KMS-11 (cell line): ENCODE measurements at regions not wholly inside any gene's neighbourhood (a gene's known extent, or its start where the extent isn't known, plus 50 kb on each side); places are given as distances from the start of the nearest gene placed in this dataset.
"Not testable (repeated sequence)": the region's sequence is repeated elsewhere in the genome, so short reads cannot be mapped to it uniquely, and the experiment has no call there.

Experiments
- H2AFZ ChIP-seq: fragments of 200-600 bp; sonication (generic); 2 replicates; pipeline ENCODE4 v1.6.1; 2016; ENCODE audit warnings: antibody characterized with exemption, mixed run types, low read depth
- H3K27ac ChIP-seq: fragments of 200-600 bp; sonication (generic); 2 replicates; pipeline ENCODE4 v1.6.1; 2016; ENCODE audit warnings: mild to moderate bottlenecking, mixed run types
- H3K27me3 ChIP-seq: fragments of 200-600 bp; sonication (generic); 2 replicates; pipeline ENCODE4 v1.6.1; 2017; ENCODE audit warnings: mild to moderate bottlenecking, low read depth, mixed run types, moderate library complexity; ENCODE audit not compliant: insufficient read depth
- H3K36me3 ChIP-seq: fragments of 200-600 bp; sonication (generic); 2 replicates; pipeline ENCODE4 v1.6.1; 2017; ENCODE audit warnings: mild to moderate bottlenecking, mixed run types; ENCODE audit not compliant: insufficient read depth
- H3K4me1 ChIP-seq: fragments of 200-600 bp; sonication (generic); 2 replicates; pipeline ENCODE4 v1.6.1; 2016; ENCODE audit warnings: mild to moderate bottlenecking, low read depth, mixed run types; ENCODE audit not compliant: poor library complexity, severe bottlenecking
- H3K4me2 ChIP-seq: fragments of 200-600 bp; sonication (generic); 2 replicates; pipeline ENCODE4 v1.7.0; 2016; ENCODE audit warnings: mild to moderate bottlenecking, mixed run types
- H3K4me3 ChIP-seq: fragments of 200-600 bp; sonication (generic); IDR thresholded peaks from 2 replicates; pipeline ENCODE4 v1.6.1; 2017; ENCODE audit warnings: low read depth, low read length, mixed read lengths; ENCODE audit not compliant: insufficient read depth
- H3K79me2 ChIP-seq: fragments of 200-600 bp; sonication (generic); 2 replicates; pipeline ENCODE4 v1.6.1; 2016; ENCODE audit warnings: low read depth, mixed run types; ENCODE audit not compliant: insufficient read depth
- H3K9ac ChIP-seq: fragments of 200-600 bp; sonication (generic); 2 replicates; pipeline ENCODE4 v1.6.1; 2016; ENCODE audit warnings: mild to moderate bottlenecking, mixed run types
- H4K20me1 ChIP-seq: fragments of 200-600 bp; sonication (generic); 2 replicates; pipeline ENCODE4 v1.6.1; 2016; ENCODE audit warnings: mild to moderate bottlenecking, mixed run types; ENCODE audit not compliant: insufficient read depth
- TF ChIP-seq, protein P1 (sequence below): fragments of 200-600 bp; sonication (generic); conservative IDR thresholded peaks from 2 replicates; pipeline ENCODE4 v1.6.1; 2017; ENCODE audit warnings: low read depth, mild to moderate bottlenecking, antibody characterized with exemption, low read length, moderate library complexity, mixed read lengths

DNA sequence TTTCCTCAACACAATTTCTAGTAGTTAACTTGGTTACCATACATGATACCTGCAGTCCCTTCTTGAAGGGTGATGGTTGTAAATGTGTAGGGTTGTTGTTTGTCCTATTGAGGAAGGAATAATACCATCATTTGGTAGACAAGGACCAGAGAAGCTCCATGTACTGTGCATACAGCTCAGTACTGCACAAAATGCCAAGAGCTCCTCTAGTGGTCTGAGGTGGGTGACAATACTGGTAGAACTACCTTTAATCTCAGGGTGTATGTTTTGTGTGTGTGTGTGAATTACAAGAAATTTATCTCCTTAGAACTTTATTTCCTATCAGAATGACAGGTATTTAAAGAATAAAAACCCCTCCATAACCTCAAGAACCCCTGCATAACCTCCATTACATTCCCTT lies 575.3 kb downstream of the TMTC2 start:
- Histone ChIP-seq H2AFZ (no peak overlapping the region), H3K9ac (no peak overlapping the region), H3K4me1 (no peaks in the 10 kb centered on the region), H3K4me2 (no peak overlapping the region), H4K20me1 (no peaks in the 10 kb centered on the region), H3K27me3 (no peaks in the 10 kb centered on the region), H3K79me2 (no peaks in the 10 kb centered on the region), H3K4me3 (no peak overlapping the region), H3K27ac (no peak overlapping the region), H3K36me3 (no peaks in the 10 kb centered on the region)
- TF ChIP-seq, protein P1, sequence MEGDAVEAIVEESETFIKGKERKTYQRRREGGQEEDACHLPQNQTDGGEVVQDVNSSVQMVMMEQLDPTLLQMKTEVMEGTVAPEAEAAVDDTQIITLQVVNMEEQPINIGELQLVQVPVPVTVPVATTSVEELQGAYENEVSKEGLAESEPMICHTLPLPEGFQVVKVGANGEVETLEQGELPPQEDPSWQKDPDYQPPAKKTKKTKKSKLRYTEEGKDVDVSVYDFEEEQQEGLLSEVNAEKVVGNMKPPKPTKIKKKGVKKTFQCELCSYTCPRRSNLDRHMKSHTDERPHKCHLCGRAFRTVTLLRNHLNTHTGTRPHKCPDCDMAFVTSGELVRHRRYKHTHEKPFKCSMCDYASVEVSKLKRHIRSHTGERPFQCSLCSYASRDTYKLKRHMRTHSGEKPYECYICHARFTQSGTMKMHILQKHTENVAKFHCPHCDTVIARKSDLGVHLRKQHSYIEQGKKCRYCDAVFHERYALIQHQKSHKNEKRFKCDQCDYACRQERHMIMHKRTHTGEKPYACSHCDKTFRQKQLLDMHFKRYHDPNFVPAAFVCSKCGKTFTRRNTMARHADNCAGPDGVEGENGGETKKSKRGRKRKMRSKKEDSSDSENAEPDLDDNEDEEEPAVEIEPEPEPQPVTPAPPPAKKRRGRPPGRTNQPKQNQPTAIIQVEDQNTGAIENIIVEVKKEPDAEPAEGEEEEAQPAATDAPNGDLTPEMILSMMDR = no peak

- H3K4me2 ChIP-seq, H3K27ac ChIP-seq, H3K9ac ChIP-seq, H2AFZ ChIP-seq, H4K20me1 ChIP-seq, H3K79me2 ChIP-seq, H3K4me1 ChIP-seq, H3K36me3 ChIP-seq, H3K27me3 ChIP-seq, H3K4me3 ChIP-seq: not testable (repeated sequence)
Observed at GRCh38 chr12:83260126-83260525, 573.4 kb downstream of the TMTC2 start.

DNA sequence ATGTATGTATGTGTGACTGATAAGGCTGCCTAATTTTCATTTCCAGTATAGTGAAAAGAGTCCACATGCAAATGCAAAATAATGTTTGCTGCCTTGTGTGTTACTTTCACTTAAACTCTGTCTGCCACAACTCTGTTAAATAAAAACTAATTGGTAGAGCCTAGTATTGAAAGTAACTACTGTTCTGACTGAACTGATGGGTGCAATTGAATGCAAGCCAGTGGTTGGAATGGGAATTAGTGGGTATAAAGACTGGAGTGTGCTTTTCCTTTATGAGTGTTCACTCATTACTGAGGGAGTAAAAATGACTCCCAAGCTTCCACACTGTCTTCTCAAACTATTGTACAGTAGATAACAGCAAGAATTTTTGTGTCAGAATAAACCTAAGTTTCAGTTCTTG lies 571.0 kb downstream of the TMTC2 start:
- Histone ChIP-seq H3K27ac (no peak overlapping the region), H3K36me3 (no peaks in the 10 kb centered on the region), H3K4me1 (no peaks in the 10 kb centered on the region), H3K79me2 (no peaks in the 10 kb centered on the region), H3K9ac (no peak overlapping the region), H4K20me1 (no peaks in the 10 kb centered on the region), H3K4me2 (no peak overlapping the region), H2AFZ (no peak overlapping the region), H3K4me3 (no peak overlapping the region), H3K27me3 (no peaks in the 10 kb centered on the region)
- TF ChIP-seq, protein P1 = no peak

DNA sequence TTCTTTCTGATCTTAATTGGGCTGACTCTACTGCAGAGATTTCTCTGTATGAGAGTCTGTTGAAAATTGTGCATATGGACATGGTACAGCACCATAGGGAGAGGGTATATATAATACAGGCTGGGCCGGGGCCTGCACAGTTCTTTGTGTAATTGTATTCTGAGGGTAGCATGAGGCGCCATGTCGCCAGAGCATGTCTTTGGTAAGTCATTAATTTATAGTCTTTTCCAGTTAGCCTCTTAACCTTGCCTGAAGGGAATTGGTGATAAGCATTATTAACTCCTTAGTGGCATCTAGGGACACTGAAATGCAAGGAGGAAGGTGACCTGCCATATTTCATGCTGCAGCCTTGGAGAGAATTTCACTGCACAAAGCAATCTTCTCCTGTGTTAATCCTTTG lies 569.9 kb downstream of the TMTC2 start:
- H3K36me3 ChIP-seq = no peaks in the 10 kb centered on the region
- no peaks in the 10 kb centered on the region for H3K27me3 ChIP-seq
- TF ChIP-seq, protein P1 = no peak
- H3K4me1 ChIP-seq = no peaks in the 10 kb centered on the region
- H3K79me2 ChIP-seq = no peaks in the 10 kb centered on the region
- no peak overlapping the region for H3K27ac ChIP-seq
- H3K9ac ChIP-seq = no peak overlapping the region
- H3K4me3 ChIP-seq = no peak overlapping the region
- H3K4me2 ChIP-seq = no peak overlapping the region
- H4K20me1 ChIP-seq = no peaks in the 10 kb centered on the region
- no peak overlapping the region for H2AFZ ChIP-seq

GRCh38 chr12:83250866-83251265 lies 564.2 kb downstream of the TMTC2 start:
- Histone ChIP-seq H3K36me3 (no peaks in the 10 kb centered on the region), H3K27ac (no peak overlapping the region)

More at GRCh38 chr12:83250866-83251265, 564.2 kb downstream of the TMTC2 start:
- H2AFZ ChIP-seq = no peak overlapping the region
- no peaks in the 10 kb centered on the region for H3K79me2 ChIP-seq
- no peak overlapping the region for H3K4me2 ChIP-seq
- H3K4me3 ChIP-seq = no peak overlapping the region
- no peaks in the 10 kb centered on the region for H4K20me1 ChIP-seq
- H3K9ac ChIP-seq = no peak overlapping the region
- H3K27me3 ChIP-seq = no peaks in the 10 kb centered on the region
- H3K4me1 ChIP-seq = no peaks in the 10 kb centered on the region
- TF ChIP-seq, protein P1 = no peak
